Keratinocyte (primary cell): ENCODE measurements at regions not wholly inside any gene's neighbourhood (a gene's known extent, or its start where the extent isn't known, plus 50 kb on each side); places are given as distances from the start of the nearest gene placed in this dataset.

Experiments used
- DNase-seq: peaks from one replicate; pipeline ENCODE4 v3.0.0-alpha.2; 2011; ENCODE audit warnings: low read depth, missing footprints, low spot score
- FAIRE-seq: peaks from 2 replicates; lab custom pipeline; 2011; peaks lifted over from hg19 to GRCh38; lab: Jason Lieb, UNC
- H2AFZ ChIP-seq: 2 replicates; pipeline ENCODE4 v1.6.0; 2012; ENCODE audit warnings: low read length, control low read depth, inconsistent platforms; ENCODE audit not compliant: control insufficient read depth
- H3K27ac ChIP-seq: 2 replicates; pipeline ENCODE4 v1.5.1; 2011; ENCODE audit warnings: low read length; ENCODE audit not compliant: control insufficient read depth, insufficient read depth
- H3K27me3 ChIP-seq: 3 replicates; pipeline ENCODE4 v1.6.0; 2011; ENCODE audit warnings: low read length; ENCODE audit not compliant: control insufficient read depth, insufficient read depth; ENCODE audit errors: extremely low read depth
- H3K36me3 ChIP-seq, 2 experiments: 2 replicates in 1 of 2; 3 replicates in 1 of 2; pipeline ENCODE4 v1.5.1; 2011; ENCODE audit warnings: low read length in 2 of 2, mild to moderate bottlenecking in 1 of 2; ENCODE audit not compliant: control insufficient read depth in 2 of 2, insufficient read depth in 2 of 2; ENCODE audit errors: extremely low read depth in 1 of 2
- H3K4me1 ChIP-seq: 3 replicates; pipeline ENCODE4 v1.5.1; 2011; ENCODE audit warnings: low read length; ENCODE audit not compliant: control insufficient read depth, insufficient read depth; ENCODE audit errors: extremely low read depth
- H3K4me2 ChIP-seq: 3 replicates; pipeline ENCODE4 v1.6.0; 2011; ENCODE audit warnings: low read depth, low read length; ENCODE audit not compliant: control insufficient read depth, insufficient read depth; ENCODE audit errors: extremely low read depth
- H3K4me3 ChIP-seq, 3 experiments: fragments of 200-600 bp in 1 of 3; sonication (generic) in 1 of 3; 2 replicates in 2 of 3; 3 replicates in 1 of 3; pipeline ENCODE4 v1.5.1; 2011 to 2016; ENCODE audit warnings: low read length in 3 of 3, mild to moderate bottlenecking in 3 of 3, control low read depth in 2 of 3, inconsistent platforms in 1 of 3, low read depth in 1 of 3, mixed read lengths in 1 of 3, mixed run types in 1 of 3, moderate library complexity in 1 of 3; ENCODE audit not compliant: control insufficient read depth in 2 of 3, insufficient read depth in 2 of 3; ENCODE audit errors: extremely low read depth in 1 of 3
- H3K79me2 ChIP-seq: 2 replicates; pipeline ENCODE4 v1.6.0; 2012; ENCODE audit warnings: low read length; ENCODE audit not compliant: control insufficient read depth, insufficient read depth
- H3K9ac ChIP-seq: 3 replicates; pipeline ENCODE4 v1.6.0; 2011; ENCODE audit warnings: low read length; ENCODE audit not compliant: control insufficient read depth, insufficient read depth; ENCODE audit errors: extremely low read depth
- H3K9me1 ChIP-seq: 3 replicates; pipeline ENCODE4 v1.6.0; 2011; ENCODE audit warnings: low read length; ENCODE audit not compliant: control insufficient read depth, insufficient read depth; ENCODE audit errors: extremely low read depth
- H3K9me3 ChIP-seq: 2 replicates; pipeline ENCODE4 v1.5.1; 2012; ENCODE audit warnings: low read depth, low read length; ENCODE audit not compliant: control insufficient read depth
- H4K20me1 ChIP-seq: 3 replicates; pipeline ENCODE4 v1.6.0; 2011; ENCODE audit warnings: low read length; ENCODE audit not compliant: control insufficient read depth, insufficient read depth; ENCODE audit errors: extremely low read depth
- EZH2 ChIP-seq: IDR thresholded peaks from one replicate; pipeline ENCODE4 v1.6.1; 2012; ENCODE audit warnings: inconsistent platforms, mild to moderate bottlenecking, low read length, moderate library complexity
- dilution Hi-C: fragments of 300-500 bp; cut with MboI; formaldehyde crosslinking; loops from one replicate; pipeline ENCODE4 v1.7.0; 2020; ENCODE audit warnings: low sequenced_read_pairs; ENCODE audit not compliant: extremely low pct_ligation_motif_present
- TF ChIP-seq, protein P1 (sequence below), 3 experiments: IDR thresholded peaks in 1 of 3; conservative IDR thresholded peaks in 1 of 3; optimal IDR thresholded peaks in 1 of 3; 2 replicates in 2 of 3; 3 replicates in 1 of 3; pipeline versions ENCODE3 to v1.5.1; 2011; ENCODE audit warnings: low read length in 3 of 3, mild to moderate bottlenecking in 3 of 3, moderate library complexity in 2 of 3, control low read depth in 1 of 3, inconsistent platforms in 1 of 3; ENCODE audit not compliant: insufficient read depth in 2 of 3; ENCODE audit errors: extremely low read depth in 1 of 3

DNA sequence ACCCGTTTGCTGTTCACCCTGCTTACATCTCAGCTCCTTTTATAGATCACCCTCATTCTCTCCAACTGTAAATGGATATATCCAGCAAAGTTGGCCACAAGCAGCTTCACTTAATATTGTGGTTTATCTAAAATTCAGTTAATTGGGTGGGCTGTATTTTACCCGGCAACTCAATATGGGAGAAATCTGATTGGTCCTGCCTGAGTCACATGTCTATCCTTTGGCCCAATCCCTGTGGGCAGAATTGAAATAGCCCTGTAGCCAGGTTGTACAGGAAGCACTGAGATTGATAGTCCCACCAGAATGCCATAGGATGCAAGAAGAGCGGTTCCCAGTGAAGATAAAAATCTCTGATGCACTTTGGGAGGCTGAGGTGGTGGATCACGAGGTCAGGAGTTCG is 73.2 kb downstream of the AIPL1 start:
- no peak for DNase-seq
- H3K9me1 ChIP-seq, result no peaks in the 10 kb centered on the region

DNA sequence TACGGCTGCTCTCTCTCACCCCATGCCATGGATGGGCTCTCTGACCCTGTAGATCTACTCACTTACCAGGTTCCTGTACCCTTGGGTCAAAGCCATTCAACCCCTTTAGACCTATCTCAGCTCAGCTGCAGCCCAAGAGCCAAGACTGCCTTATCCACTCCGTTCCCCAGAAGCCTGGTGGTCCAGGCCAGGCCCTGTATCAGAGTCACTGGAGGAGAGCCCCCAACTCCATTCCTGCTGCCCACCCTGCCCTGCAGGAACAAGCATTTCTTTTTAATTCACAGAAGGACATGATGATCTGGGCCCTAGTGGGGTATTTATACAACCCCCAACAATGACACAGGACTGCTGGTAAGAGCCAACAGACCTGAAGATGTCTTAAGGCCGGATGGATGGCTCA is 76.8 kb downstream of the AIPL1 start:
- Histone ChIP-seq H4K20me1 (no peaks in the 10 kb centered on the region), H3K9me3 (no peaks in the 10 kb centered on the region), H3K79me2 (no peaks in the 10 kb centered on the region), H3K9me1 (no peaks in the 10 kb centered on the region), H3K27me3 (no peaks in the 10 kb centered on the region), H2AFZ (no peak overlapping the region), H3K9ac (no peak overlapping the region), H3K4me2 (no peak overlapping the region), H3K36me3 (no peaks in the 10 kb centered on the region), H3K27ac (no peak overlapping the region), H3K4me3 (no peak overlapping the region), H3K4me1 (no peaks in the 10 kb centered on the region)
- FAIRE-seq (no peak), DNase-seq (no peak)
- TF ChIP-seq, protein P1, sequence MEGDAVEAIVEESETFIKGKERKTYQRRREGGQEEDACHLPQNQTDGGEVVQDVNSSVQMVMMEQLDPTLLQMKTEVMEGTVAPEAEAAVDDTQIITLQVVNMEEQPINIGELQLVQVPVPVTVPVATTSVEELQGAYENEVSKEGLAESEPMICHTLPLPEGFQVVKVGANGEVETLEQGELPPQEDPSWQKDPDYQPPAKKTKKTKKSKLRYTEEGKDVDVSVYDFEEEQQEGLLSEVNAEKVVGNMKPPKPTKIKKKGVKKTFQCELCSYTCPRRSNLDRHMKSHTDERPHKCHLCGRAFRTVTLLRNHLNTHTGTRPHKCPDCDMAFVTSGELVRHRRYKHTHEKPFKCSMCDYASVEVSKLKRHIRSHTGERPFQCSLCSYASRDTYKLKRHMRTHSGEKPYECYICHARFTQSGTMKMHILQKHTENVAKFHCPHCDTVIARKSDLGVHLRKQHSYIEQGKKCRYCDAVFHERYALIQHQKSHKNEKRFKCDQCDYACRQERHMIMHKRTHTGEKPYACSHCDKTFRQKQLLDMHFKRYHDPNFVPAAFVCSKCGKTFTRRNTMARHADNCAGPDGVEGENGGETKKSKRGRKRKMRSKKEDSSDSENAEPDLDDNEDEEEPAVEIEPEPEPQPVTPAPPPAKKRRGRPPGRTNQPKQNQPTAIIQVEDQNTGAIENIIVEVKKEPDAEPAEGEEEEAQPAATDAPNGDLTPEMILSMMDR (optimal IDR thresholded peaks at IDR 0.05 in 1 of 3, IDR thresholded peaks at IDR 0.05 in 1 of 3, conservative IDR thresholded peaks at IDR 0.05 in 1 of 3; ENCODE audit: extremely low read depth in 1 of 3, insufficient read depth in 2 of 3, low read length in 3 of 3), result no peak
- dilution Hi-C loops, result no loop called here

More for the DNA sequence above, 73.2 kb downstream of the AIPL1 start:
- TF ChIP-seq, protein P1 (optimal IDR thresholded peaks at IDR 0.05 in 1 of 3, IDR thresholded peaks at IDR 0.05 in 1 of 3, conservative IDR thresholded peaks at IDR 0.05 in 1 of 3; ENCODE audit: extremely low read depth in 1 of 3, insufficient read depth in 2 of 3, low read length in 3 of 3), result no peak
- no peak for TF ChIP-seq EZH2
- Histone ChIP-seq H3K4me1 (no peaks in the 10 kb centered on the region), H3K27ac (no peak overlapping the region), H3K9ac (no peak overlapping the region), H3K4me3 (no peak overlapping the region), H3K9me3 (no peaks in the 10 kb centered on the region), H3K36me3 (no peaks in the 10 kb centered on the region), H2AFZ (no peak overlapping the region), H3K27me3 (no peaks in the 10 kb centered on the region), H4K20me1 (no peaks in the 10 kb centered on the region), H3K79me2 (no peaks in the 10 kb centered on the region), H3K4me2 (no peak overlapping the region)
- FAIRE-seq, result no peak
- dilution Hi-C loops, result no loop called here
